ENCODE measurements at regions not wholly inside any gene's neighbourhood (a gene's known extent, or its start where the extent isn't known, plus 50 kb on each side); places are given as distances from the start of the nearest gene placed in this dataset.
"Not testable (repeated sequence)": the region's sequence is repeated elsewhere in the genome, so short reads cannot be mapped to it uniquely, and the experiment has no call there.

DNA sequence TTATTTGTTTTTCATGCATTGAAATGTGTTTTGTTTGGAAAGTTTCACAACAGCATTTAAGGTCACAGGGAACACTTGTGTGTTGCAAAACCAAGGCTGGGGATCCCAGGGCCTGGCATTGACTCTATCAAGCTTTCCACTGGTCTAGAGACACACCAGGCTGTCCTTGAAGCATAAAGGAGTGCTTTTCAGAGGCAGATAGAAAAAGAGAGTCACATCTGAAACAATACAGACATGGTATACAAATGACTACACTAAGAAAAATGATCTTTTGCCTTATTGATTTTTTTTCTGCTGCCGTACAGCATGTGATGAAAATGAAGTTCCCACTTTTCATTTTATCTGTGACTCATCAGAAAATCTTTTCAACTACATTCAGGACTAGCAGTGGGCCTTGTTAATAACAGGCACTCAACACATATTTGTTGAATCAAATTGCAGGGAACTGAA lies 61.9 kb upstream of the ZCCHC2 start:
- Mint-ChIP-seq H3K27ac (ENCODE audit: unreplicated experiment) (no peak overlapping the region), H3K27me3 (ENCODE audit: unreplicated experiment) (no peaks in the 10 kb centered on the region), H3K4me1 (ENCODE audit: low read depth, unreplicated experiment) (peaks cover 5% of the 10 kb centered on the region), H3K36me3 (ENCODE audit: unreplicated experiment) (peaks cover 6% of the 10 kb centered on the region), H3K4me3 (ENCODE audit: unreplicated experiment) (no peak overlapping the region), H3K9me3 (ENCODE audit: unreplicated experiment) (no peaks in the 10 kb centered on the region)
- DNase-seq = no peak
- TF ChIP-seq, protein P1, sequence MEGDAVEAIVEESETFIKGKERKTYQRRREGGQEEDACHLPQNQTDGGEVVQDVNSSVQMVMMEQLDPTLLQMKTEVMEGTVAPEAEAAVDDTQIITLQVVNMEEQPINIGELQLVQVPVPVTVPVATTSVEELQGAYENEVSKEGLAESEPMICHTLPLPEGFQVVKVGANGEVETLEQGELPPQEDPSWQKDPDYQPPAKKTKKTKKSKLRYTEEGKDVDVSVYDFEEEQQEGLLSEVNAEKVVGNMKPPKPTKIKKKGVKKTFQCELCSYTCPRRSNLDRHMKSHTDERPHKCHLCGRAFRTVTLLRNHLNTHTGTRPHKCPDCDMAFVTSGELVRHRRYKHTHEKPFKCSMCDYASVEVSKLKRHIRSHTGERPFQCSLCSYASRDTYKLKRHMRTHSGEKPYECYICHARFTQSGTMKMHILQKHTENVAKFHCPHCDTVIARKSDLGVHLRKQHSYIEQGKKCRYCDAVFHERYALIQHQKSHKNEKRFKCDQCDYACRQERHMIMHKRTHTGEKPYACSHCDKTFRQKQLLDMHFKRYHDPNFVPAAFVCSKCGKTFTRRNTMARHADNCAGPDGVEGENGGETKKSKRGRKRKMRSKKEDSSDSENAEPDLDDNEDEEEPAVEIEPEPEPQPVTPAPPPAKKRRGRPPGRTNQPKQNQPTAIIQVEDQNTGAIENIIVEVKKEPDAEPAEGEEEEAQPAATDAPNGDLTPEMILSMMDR (IDR thresholded peaks at IDR 0.05; ENCODE audit: partially characterized antibody, unreplicated experiment) = no peak

DNA sequence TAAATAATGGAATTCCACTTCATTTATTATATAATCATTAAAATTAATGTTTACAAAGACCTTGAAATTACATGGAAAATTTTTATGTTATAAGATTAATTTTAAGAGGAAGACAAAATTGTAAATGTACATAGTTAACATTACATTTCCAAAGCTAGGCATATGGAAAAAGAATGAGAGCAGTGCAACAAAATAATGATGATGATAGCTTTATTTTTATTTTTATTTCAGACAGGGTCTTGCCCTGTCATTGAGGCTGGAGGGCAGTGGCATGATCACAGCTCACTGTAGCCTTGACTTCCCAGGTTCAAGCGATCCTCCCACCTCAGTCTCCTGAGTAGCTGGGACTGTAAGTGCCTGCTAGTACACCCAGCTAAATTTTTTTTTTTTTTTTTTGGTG lies 61.2 kb upstream of the ZCCHC2 start:
- Mint-ChIP-seq H3K9me3 (ENCODE audit: unreplicated experiment) (no peaks in the 10 kb centered on the region), H3K4me1 (ENCODE audit: low read depth, unreplicated experiment) (peaks cover 5% of the 10 kb centered on the region), H3K4me3 (ENCODE audit: unreplicated experiment) (no peak overlapping the region), H3K36me3 (ENCODE audit: unreplicated experiment) (peaks cover 6% of the 10 kb centered on the region), H3K27ac (ENCODE audit: unreplicated experiment) (no peak overlapping the region), H3K27me3 (ENCODE audit: unreplicated experiment) (no peaks in the 10 kb centered on the region)
- DNase-seq = no peak
- TF ChIP-seq, protein P1 (IDR thresholded peaks at IDR 0.05; ENCODE audit: partially characterized antibody, unreplicated experiment) = no peak

DNA sequence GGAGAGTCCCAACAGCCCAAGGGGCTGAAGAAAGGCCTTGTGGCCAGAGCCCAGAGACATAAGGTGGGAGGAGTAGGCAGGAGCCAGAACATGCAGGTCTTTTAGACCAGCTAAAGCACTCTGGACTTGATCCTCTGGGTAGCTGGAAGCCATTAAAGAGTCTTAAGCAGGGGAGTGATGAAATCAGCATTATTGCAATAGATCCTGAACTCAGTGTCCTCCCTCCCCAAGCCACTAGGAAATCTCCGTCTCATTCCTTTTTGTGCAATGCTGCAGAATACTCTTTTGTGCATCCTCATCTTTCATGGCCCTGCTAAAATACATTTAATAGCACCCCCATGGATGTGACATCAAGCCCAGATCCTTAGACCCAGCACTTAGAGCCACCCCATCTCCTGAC lies 58.6 kb upstream of the ZCCHC2 start:
- no peak for DNase-seq
- Mint-ChIP-seq H3K27me3 (ENCODE audit: unreplicated experiment) (no peaks in the 10 kb centered on the region), H3K9me3 (ENCODE audit: unreplicated experiment) (no peaks in the 10 kb centered on the region), H3K4me1 (ENCODE audit: low read depth, unreplicated experiment) (peaks cover 2% of the 10 kb centered on the region), H3K36me3 (ENCODE audit: unreplicated experiment) (peaks cover 13% of the 10 kb centered on the region), H3K4me3 (ENCODE audit: unreplicated experiment) (no peak overlapping the region), H3K27ac (ENCODE audit: unreplicated experiment) (no peak overlapping the region)
- TF ChIP-seq, protein P1 (IDR thresholded peaks at IDR 0.05; ENCODE audit: partially characterized antibody, unreplicated experiment) = no peak

DNA sequence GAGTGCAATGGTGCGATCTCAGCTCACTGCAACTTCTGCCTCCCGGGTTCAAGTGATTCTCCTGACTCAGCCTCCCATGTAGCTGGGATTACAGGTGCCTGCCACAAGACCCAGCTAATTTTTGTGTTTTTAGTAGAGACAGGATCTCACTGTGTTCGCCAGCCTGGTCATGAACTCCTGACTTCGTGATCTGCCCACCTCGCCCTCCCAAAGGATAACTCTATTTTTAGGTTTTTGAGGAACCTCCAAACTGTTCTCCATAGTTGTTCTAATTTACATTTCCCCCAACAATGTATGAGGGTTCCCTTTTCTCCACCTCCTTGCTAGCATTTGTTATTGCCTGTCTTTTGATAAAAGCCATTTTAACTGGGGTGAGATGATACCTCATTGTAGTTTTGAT lies 53.7 kb upstream of the ZCCHC2 start:
- H3K4me1 Mint-ChIP-seq (ENCODE audit: low read depth, unreplicated experiment); H3K27me3 Mint-ChIP-seq (ENCODE audit: unreplicated experiment); DNase-seq; H3K4me3 Mint-ChIP-seq (ENCODE audit: unreplicated experiment); H3K27ac Mint-ChIP-seq (ENCODE audit: unreplicated experiment): not testable (repeated sequence)
- H3K9me3 Mint-ChIP-seq (ENCODE audit: unreplicated experiment) = peaks cover 12% of the 10 kb centered on the region
- H3K36me3 Mint-ChIP-seq (ENCODE audit: unreplicated experiment) = peaks cover 46% of the 10 kb centered on the region

Data from glutamatergic neuron (in vitro differentiated cells).